Right lobe of liver (tissue), 4 donors: ENCODE measurements at regions not wholly inside any gene's neighbourhood (a gene's known extent, or its start where the extent isn't known, plus 50 kb on each side); places are given as distances from the start of the nearest gene placed in this dataset.

Experiments used
- CTCF ChIP-seq, 4 donors: fragments of 200-600 bp in 3 of 4; fragments of 450-650 bp in 1 of 4; IDR thresholded peaks; one replicate each; pipeline versions ENCODE4 v1.5.1 to v1.8.0; 2016 to 2022; ENCODE audit warnings: antibody characterized with exemption in 4 of 4, mild to moderate bottlenecking in 2 of 4
- POLR2A ChIP-seq: fragments of 450-650 bp; IDR thresholded peaks from one replicate; pipeline ENCODE4 v1.6.1; 2017; ENCODE audit warnings: antibody characterized with exemption, mild to moderate bottlenecking
- donor health status: DM: no; HTN: no; CAD: no.
- donor health status: DM: no; HTN: no; CAD: no.
- donor health status: DM: no; HTN: yes; CAD: no.

GRCh38 chr5:103340717-103341388 is 82.3 kb downstream of the MACIR start:
- TF ChIP-seq CTCF (IDR thresholded peaks at IDR 0.05): no peak
- TF ChIP-seq POLR2A: no peak
